AG10803 (cell line): ENCODE measurements at regions not wholly inside any gene's neighbourhood (a gene's known extent, or its start where the extent isn't known, plus 50 kb on each side); places are given as distances from the start of the nearest gene placed in this dataset.
A peak's percentile ranks its signal among the peaks of the same experiment; 100 is the strongest.

Experiments used
- DNase-seq: peaks from one replicate; pipeline ENCODE4 v3.0.0; 2010; ENCODE audit warnings: low read depth
- H3K4me3 ChIP-seq: 2 replicates; pipeline ENCODE4 v1.5.1; 2011; ENCODE audit warnings: mild to moderate bottlenecking, low read length, control low read depth
- TF ChIP-seq, protein P1 (sequence below): conservative IDR thresholded peaks from 2 replicates; pipeline ENCODE4 v1.5.1; 2011; ENCODE audit warnings: mild to moderate bottlenecking, low read length, control low read depth, inconsistent platforms

DNA sequence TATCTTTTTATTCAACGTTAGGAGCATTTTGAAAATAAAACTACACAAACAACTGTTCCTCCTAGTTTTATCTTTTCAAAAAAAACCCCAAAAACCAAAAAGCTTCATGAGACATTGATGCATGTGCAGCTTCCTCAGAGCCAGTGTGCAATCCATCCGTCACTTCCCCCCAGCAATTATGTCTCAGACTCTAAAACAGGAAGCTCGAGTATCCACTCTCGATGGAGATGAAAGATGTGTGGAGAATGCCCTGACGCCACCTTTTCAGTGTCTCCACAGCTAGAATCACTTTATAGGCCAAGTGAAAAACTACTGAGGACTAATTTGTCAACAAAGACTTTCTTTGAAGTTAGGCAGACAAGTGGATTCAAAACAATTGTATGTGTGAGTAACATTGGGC is 408.9 kb upstream of the SMARCA2 start:
- DNase-seq: no peak
- TF ChIP-seq, protein P1, sequence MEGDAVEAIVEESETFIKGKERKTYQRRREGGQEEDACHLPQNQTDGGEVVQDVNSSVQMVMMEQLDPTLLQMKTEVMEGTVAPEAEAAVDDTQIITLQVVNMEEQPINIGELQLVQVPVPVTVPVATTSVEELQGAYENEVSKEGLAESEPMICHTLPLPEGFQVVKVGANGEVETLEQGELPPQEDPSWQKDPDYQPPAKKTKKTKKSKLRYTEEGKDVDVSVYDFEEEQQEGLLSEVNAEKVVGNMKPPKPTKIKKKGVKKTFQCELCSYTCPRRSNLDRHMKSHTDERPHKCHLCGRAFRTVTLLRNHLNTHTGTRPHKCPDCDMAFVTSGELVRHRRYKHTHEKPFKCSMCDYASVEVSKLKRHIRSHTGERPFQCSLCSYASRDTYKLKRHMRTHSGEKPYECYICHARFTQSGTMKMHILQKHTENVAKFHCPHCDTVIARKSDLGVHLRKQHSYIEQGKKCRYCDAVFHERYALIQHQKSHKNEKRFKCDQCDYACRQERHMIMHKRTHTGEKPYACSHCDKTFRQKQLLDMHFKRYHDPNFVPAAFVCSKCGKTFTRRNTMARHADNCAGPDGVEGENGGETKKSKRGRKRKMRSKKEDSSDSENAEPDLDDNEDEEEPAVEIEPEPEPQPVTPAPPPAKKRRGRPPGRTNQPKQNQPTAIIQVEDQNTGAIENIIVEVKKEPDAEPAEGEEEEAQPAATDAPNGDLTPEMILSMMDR: no peak
- H3K4me3 ChIP-seq: no peak overlapping the region

DNA sequence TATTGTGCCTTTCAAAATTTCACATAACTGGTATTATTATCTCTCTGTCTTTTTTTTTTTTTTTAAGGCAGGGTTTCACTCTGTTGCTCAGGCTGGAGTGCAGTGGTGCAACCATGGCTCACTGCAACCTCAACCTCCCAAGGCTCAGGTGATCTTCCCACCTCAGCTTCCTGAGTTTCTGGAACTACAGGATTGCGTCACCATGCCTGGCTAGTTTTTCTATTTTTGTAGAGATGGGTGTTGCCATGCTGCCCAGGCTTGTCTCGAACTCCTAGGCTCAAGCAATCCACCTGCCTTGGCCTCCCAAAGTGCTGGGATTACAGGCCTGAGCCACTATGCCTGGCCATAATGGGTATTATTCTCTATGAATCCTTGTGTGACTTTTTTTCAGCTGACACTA is 402.3 kb upstream of the SMARCA2 start:
- TF ChIP-seq, protein P1: no peak
- DNase-seq: no peak
- H3K4me3 ChIP-seq: no peak overlapping the region

DNA sequence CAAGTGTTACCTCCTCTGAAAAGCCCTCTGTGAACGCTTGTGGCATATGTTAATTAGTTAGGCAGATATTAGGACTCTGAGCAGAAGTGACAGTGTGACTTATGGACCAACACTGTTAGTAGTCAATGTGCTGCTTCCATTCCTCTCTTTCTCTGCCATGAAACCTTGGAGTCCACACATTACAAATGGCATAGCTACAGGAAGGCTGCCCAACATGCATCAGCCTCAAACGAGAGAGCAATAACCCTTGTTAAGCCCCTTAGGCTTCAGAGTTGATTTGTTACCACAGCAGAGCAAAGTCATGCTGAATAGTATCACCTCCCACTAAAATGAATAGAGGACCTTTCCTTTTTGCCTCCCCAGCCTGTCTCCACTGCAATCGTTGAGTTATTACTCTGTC is 397.7 kb upstream of the SMARCA2 start:
- TF ChIP-seq, protein P1: no peak
- no peak for DNase-seq
- no peak overlapping the region for H3K4me3 ChIP-seq

DNA sequence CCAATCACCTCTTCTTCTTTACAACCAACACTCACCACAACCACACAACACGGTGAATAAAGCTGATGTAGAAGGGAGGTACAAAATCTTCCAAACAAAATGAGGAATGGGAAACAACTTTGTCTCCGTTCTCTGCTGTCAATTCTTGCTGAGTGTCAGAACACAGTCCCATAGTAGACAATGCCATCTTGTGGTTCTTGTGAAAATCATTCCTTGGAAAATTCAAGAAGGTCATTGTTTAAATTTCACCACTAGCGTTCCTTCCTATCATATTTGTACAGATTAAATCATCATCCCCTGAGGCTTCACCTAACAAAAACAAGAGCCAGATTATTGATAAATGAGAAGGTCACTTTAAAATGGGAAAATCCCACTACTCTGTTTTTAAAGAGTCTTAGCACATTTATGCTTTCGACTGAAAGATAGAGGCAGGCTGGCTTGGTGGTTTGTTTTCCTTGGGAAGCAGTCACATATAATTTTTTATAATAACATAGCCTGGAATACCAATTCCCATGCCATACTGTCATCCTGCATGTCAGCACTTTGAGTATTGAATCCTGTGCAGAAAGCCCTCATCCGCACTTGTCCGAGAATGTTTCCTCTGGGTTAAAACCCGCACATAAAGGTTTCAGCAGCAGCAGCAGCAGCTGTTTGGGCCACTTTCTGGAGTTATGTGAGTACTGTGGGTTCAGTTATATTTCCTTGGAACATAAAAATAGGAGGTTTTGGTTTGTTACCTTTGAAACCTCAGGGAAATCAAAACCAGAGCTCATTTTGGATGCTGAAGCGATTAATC is 395.0 kb upstream of the SMARCA2 start:
- TF ChIP-seq, protein P1: peak; percentile 42
- no peak overlapping the region for H3K4me3 ChIP-seq
- peak; percentile 11 for DNase-seq

DNA sequence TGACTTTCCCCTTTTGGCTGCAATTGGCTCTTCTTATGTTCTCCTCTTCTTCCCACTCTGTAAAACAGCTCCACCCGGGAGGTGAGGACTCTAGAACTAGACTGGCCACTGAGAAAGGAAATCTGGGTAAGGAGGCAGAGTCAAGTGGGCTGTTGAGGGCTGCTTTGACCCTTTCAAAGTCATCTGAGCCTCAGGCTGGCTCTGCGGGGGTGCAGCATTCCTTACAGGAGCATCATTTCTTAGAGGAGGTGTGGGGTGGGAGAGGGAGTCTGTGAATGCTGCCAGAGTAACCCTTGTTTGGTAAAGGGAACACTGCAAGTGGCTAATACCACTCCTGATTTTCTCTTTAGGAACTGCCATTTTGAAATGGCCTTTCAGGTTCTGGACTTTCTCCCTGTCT is 377.7 kb upstream of the SMARCA2 start:
- DNase-seq: no peak
- TF ChIP-seq, protein P1: no peak
- H3K4me3 ChIP-seq: no peak overlapping the region

DNA sequence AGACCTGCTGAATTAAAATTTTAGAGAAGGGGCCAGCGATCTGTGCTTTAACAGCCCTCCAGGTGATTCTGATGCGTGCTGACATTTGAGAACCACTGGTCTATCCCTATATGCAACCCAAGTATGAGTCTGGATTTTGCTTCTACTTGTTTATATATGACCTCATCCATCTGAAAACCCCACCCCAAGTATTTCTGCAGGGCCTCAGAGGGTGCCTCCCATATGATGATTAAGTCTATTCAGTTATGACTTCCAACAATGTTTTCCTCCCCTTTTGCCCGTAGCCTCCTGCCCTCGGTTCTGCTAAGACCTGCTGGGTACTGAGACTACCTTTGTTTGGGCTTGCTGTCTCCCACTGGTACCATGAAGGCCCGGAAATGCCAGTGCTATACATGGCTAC is 376.0 kb upstream of the SMARCA2 start:
- no peak for DNase-seq
- TF ChIP-seq, protein P1: no peak
- H3K4me3 ChIP-seq: no peak overlapping the region

DNA sequence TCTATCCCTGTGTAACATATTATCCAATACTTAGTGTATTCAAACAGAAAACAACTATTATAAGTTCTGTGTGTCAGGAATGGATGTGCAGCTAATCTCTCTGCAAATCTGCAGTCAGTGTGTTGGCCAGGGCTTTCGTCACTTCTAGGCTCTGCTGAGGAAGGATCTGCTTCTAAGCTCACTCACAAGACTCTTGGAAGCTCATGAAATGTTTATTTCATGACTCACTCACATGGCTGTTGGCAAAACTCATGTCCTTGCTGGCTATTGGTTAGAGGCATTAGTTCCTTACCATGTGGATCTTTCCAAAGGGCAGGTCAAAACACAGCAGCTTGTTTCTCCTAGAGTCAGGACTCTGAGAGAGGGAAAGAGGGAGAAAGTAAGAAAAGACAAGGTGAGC is 367.4 kb upstream of the SMARCA2 start:
- H3K4me3 ChIP-seq: no peak overlapping the region
- TF ChIP-seq, protein P1: no peak
- peak; percentile 57 for DNase-seq
